Mesenchymal stem cell (in vitro differentiated cells and primary cell): ENCODE measurements at regions not wholly inside any gene's neighbourhood (a gene's known extent, or its start where the extent isn't known, plus 50 kb on each side); places are given as distances from the start of the nearest gene placed in this dataset.
A peak's percentile ranks its signal among the peaks of the same experiment; 100 is the strongest.

ENCODE experiments used
- DNase-seq: peaks from one replicate; pipeline ENCODE4 v3.0.0-alpha.2; 2013
- H2AFZ ChIP-seq: one replicate; pipeline ENCODE4 v1.6.1; 2013; ENCODE audit warnings: low read depth, mild to moderate bottlenecking, control low read depth, inconsistent platforms, low read length, moderate library complexity
- H2AK5ac ChIP-seq: 2 replicates; pipeline ENCODE4 v1.6.1; 2013; ENCODE audit warnings: low read length, moderate library complexity, mild to moderate bottlenecking, inconsistent platforms; ENCODE audit not compliant: severe bottlenecking
- H2BK120ac ChIP-seq: one replicate; pipeline ENCODE4 v1.6.1; 2013; ENCODE audit warnings: low read depth, mild to moderate bottlenecking, inconsistent platforms, low read length, moderate library complexity
- H2BK12ac ChIP-seq, 2 experiments: one replicate each; pipeline ENCODE4 v1.6.1; 2013; ENCODE audit warnings: inconsistent platforms in 2 of 2, low read length in 2 of 2, mild to moderate bottlenecking in 2 of 2, moderate library complexity in 2 of 2, control low read depth in 1 of 2
- H2BK15ac ChIP-seq: one replicate; pipeline ENCODE4 v1.6.1; 2013; ENCODE audit warnings: mild to moderate bottlenecking, low read depth, inconsistent platforms; ENCODE audit not compliant: poor library complexity, severe bottlenecking
- H2BK5ac ChIP-seq: 2 replicates; pipeline ENCODE4 v1.6.1; 2013; ENCODE audit warnings: low read depth, mild to moderate bottlenecking, low read length, control low read depth, inconsistent platforms; ENCODE audit not compliant: poor library complexity, severe bottlenecking
- H3K14ac ChIP-seq, 2 experiments: one replicate each; pipeline ENCODE4 v1.6.1; 2013; ENCODE audit warnings: inconsistent platforms in 2 of 2, low read length in 2 of 2, control low read depth in 1 of 2, mild to moderate bottlenecking in 1 of 2, moderate library complexity in 1 of 2
- H3K18ac ChIP-seq, 2 experiments: one replicate each; pipeline ENCODE4 v1.6.1; 2013; ENCODE audit warnings: inconsistent platforms in 2 of 2, low read length in 2 of 2, control low read depth in 1 of 2, low read depth in 1 of 2, mild to moderate bottlenecking in 1 of 2
- H3K23ac ChIP-seq, 2 experiments: one replicate each; pipeline ENCODE4 v1.6.1; 2013; ENCODE audit warnings: inconsistent platforms in 2 of 2, low read length in 2 of 2, mild to moderate bottlenecking in 2 of 2, moderate library complexity in 2 of 2, control low read depth in 1 of 2
- H3K27ac ChIP-seq: 2 replicates; pipeline ENCODE4 v1.5.1; 2013; ENCODE audit warnings: mild to moderate bottlenecking, moderate library complexity, low read length, control low read depth, inconsistent platforms; ENCODE audit not compliant: poor library complexity, severe bottlenecking
- H3K27me3 ChIP-seq, 2 experiments: 2 replicates each; pipeline versions ENCODE4 v1.6.1 to v1.7.0; 2013; ENCODE audit warnings: low read length in 2 of 2, mild to moderate bottlenecking in 2 of 2, moderate library complexity in 2 of 2, control low read depth in 1 of 2, inconsistent platforms in 1 of 2; ENCODE audit not compliant: control insufficient read depth in 1 of 2, insufficient read depth in 1 of 2
- H3K36me3 ChIP-seq, 2 experiments: 2 replicates each; pipeline versions ENCODE4 v1.6.1 to v1.7.0; 2013; ENCODE audit warnings: low read length in 2 of 2, control low read depth in 1 of 2, inconsistent platforms in 1 of 2, low read depth in 1 of 2, mild to moderate bottlenecking in 1 of 2; ENCODE audit not compliant: insufficient read depth in 2 of 2, control insufficient read depth in 1 of 2
- H3K4ac ChIP-seq, 2 experiments: one replicate each; pipeline ENCODE4 v1.6.1; 2013; ENCODE audit warnings: inconsistent platforms in 2 of 2, low read length in 2 of 2, mild to moderate bottlenecking in 2 of 2, moderate library complexity in 2 of 2, control low read depth in 1 of 2, low read depth in 1 of 2
- H3K4me1 ChIP-seq: 2 replicates; pipeline ENCODE4 v1.6.1; 2013; ENCODE audit warnings: low read depth, low read length, control low read depth; ENCODE audit not compliant: control insufficient read depth, insufficient read depth
- H3K4me2 ChIP-seq: 2 replicates; pipeline ENCODE4 v1.6.1; 2013; ENCODE audit warnings: low read length, mild to moderate bottlenecking, inconsistent platforms; ENCODE audit not compliant: poor library complexity, severe bottlenecking
- H3K4me3 ChIP-seq, 2 experiments: 2 replicates each; pipeline versions ENCODE4 v1.5.1 to v1.7.0; 2013; ENCODE audit warnings: low read length in 2 of 2, mild to moderate bottlenecking in 2 of 2, control low read depth in 1 of 2, low read depth in 1 of 2; ENCODE audit not compliant: insufficient read depth in 1 of 2
- H3K79me1 ChIP-seq: replicated peaks from 2 replicates; pipeline ENCODE4 v1.6.1; 2013; ENCODE audit warnings: mild to moderate bottlenecking, control low read depth, low read length, inconsistent platforms; ENCODE audit not compliant: poor library complexity, severe bottlenecking
- H3K9ac ChIP-seq: 2 replicates; pipeline ENCODE4 v1.7.0; 2013; ENCODE audit warnings: mild to moderate bottlenecking, low read length, moderate library complexity
- H3K9me3 ChIP-seq: 2 replicates; pipeline ENCODE4 v1.7.0; 2013; ENCODE audit warnings: mild to moderate bottlenecking, low read length; ENCODE audit not compliant: control insufficient read depth
- H4K8ac ChIP-seq: one replicate; pipeline ENCODE4 v1.6.1; 2013; ENCODE audit warnings: inconsistent platforms, mild to moderate bottlenecking, low read length, moderate library complexity
- H4K91ac ChIP-seq: one replicate; pipeline ENCODE4 v1.6.1; 2013; ENCODE audit warnings: mild to moderate bottlenecking, low read length, inconsistent platforms
- WGBS: methylation state at CpG from one replicate; pipeline ENCODE4 v1.1.7; 2013; ENCODE audit warnings: mixed read lengths; 5-methylcytosine and 5-hydroxymethylcytosine counted together

DNA sequence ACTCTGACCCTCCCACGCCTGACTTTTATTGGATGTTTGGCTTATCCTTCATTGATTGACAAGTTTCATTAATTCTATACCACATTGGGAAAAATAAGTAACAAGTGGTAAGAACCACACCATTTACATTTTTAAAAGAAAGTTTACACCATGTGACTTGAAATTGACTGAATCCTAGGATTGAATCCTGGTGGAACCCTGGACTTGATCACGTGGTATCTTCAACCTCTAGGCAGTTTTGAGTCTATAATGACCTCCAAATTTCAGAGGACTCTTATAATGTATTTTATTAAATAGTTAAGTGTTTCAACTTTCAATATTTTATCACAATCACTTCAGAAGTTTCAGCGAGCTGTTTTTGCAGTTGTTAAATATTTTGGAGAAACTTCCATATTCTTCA is 172.0 kb downstream of the SLC6A15 start:
- Histone ChIP-seq H3K4me2 (no peak overlapping the region), H4K8ac (no peak overlapping the region), H3K14ac (no peak overlapping the region), H3K79me1 (no peaks in the 10 kb centered on the region), H3K23ac (no peak overlapping the region), H3K27me3 (no peaks in the 10 kb centered on the region), H3K9ac (no peak overlapping the region), H2AK5ac (no peak overlapping the region), H4K91ac (no peak overlapping the region), H3K4me3 (no peak overlapping the region), H3K27ac (no peak overlapping the region), H2BK120ac (no peak overlapping the region), H2BK5ac (no peak overlapping the region), H3K18ac (no peak overlapping the region), H2AFZ (no peak overlapping the region), H3K4ac (no peak overlapping the region), H3K36me3 (no peaks in the 10 kb centered on the region), H2BK12ac (no peak overlapping the region), H3K9me3 (no peaks in the 10 kb centered on the region), H3K4me1 (no peaks in the 10 kb centered on the region), H2BK15ac (no peak overlapping the region)
- no peak for DNase-seq
- 100% methylated on average over 1 of the region's 3 CpGs for WGBS

- peak overlapping the region; percentile 7 for H3K9ac ChIP-seq
- H2BK15ac ChIP-seq = no peak overlapping the region
- H4K91ac ChIP-seq = no peak overlapping the region
- DNase-seq = peak; percentile 58
- peak overlapping the region; percentile 3 for H2BK120ac ChIP-seq
- H2AK5ac ChIP-seq = no peak overlapping the region
- no peak overlapping the region for H3K27ac ChIP-seq
- H3K4me2 ChIP-seq = no peak overlapping the region
- H3K4me1 ChIP-seq = no peaks in the 10 kb centered on the region
- H3K18ac ChIP-seq = peak overlapping the region in 1 of 2 experiments; percentile 28
- no peaks in the 10 kb centered on the region for H3K9me3 ChIP-seq
- no peak overlapping the region for H3K23ac ChIP-seq
- WGBS = 100% methylated on average over 1 of the region's 2 CpGs
- H3K14ac ChIP-seq = no peak overlapping the region
- H3K4ac ChIP-seq = no peak overlapping the region
- no peak overlapping the region for H2BK12ac ChIP-seq
- no peak overlapping the region for H3K4me3 ChIP-seq
- H3K79me1 ChIP-seq = no peaks in the 10 kb centered on the region
- H4K8ac ChIP-seq = no peak overlapping the region
- H2AFZ ChIP-seq = no peak overlapping the region
- H3K27me3 ChIP-seq = no peaks in the 10 kb centered on the region
- H3K36me3 ChIP-seq = no peaks in the 10 kb centered on the region
- H2BK5ac ChIP-seq = no peak overlapping the region
These were observed 174.1 kb downstream of the SLC6A15 start for GRCh38 chr12:84738481-84738972.

GRCh38 chr12:84732828-84733340 is 179.7 kb downstream of the SLC6A15 start:
- Histone ChIP-seq H3K27me3 (no peaks in the 10 kb centered on the region), H2BK120ac (no peak overlapping the region), H3K4ac (no peak overlapping the region), H2BK5ac (no peak overlapping the region), H4K8ac (no peak overlapping the region), H3K18ac (no peak overlapping the region), H2AFZ (no peak overlapping the region), H2BK15ac (no peak overlapping the region), H2AK5ac (no peak overlapping the region), H3K4me1 (no peaks in the 10 kb centered on the region), H3K27ac (no peak overlapping the region), H3K14ac (no peak overlapping the region), H3K9me3 (no peaks in the 10 kb centered on the region), H3K4me2 (no peak overlapping the region), H3K4me3 (no peak overlapping the region), H3K79me1 (no peaks in the 10 kb centered on the region), H3K23ac (no peak overlapping the region), H3K36me3 (no peaks in the 10 kb centered on the region), H2BK12ac (no peak overlapping the region), H3K9ac (no peak overlapping the region), H4K91ac (no peak overlapping the region)
- DNase-seq = no peak
- WGBS = 100% methylated on average over 1 of the region's 2 CpGs

DNA sequence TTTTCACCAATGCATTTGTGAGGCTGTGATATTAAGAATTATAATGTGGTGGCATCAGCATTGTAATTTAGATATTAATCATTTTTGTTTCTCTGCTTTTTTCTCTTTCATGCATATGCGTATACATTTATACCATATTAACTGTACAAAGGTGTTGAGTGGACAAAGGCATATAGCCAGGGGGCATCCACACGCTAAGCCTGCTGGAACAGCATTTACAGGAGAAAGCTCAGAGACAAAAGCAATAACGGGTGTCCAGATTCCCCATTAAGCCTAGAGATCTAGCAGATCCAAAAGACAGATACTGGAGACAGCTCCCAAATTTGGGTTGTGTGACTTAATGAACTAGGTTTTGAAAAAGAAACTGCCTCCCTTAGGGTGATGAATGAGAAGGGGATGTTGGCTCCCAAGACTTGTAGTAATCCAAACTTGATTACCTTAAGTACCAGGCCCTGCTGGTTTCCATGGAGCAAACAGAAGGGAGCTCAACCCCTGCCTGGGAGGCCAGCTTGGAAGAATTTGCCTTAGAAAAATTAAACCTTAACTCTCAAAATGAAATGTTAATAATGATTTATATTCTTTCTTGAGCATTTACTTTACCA is 181.9 kb downstream of the SLC6A15 start:
- Histone ChIP-seq H3K4me2 (no peak overlapping the region), H3K14ac (no peak overlapping the region), H3K23ac (no peak overlapping the region), H3K79me1 (no peaks in the 10 kb centered on the region), H2BK120ac (no peak overlapping the region), H2BK12ac (no peak overlapping the region), H3K4me3 (no peak overlapping the region), H2BK5ac (no peak overlapping the region), H3K36me3 (no peaks in the 10 kb centered on the region), H3K18ac (no peak overlapping the region), H4K91ac (no peak overlapping the region), H2BK15ac (no peak overlapping the region), H3K9ac (no peak overlapping the region), H2AK5ac (no peak overlapping the region), H3K4me1 (no peaks in the 10 kb centered on the region), H3K4ac (no peak overlapping the region), H3K27me3 (no peaks in the 10 kb centered on the region), H2AFZ (no peak overlapping the region), H3K9me3 (no peaks in the 10 kb centered on the region), H4K8ac (no peak overlapping the region), H3K27ac (no peak overlapping the region)
- DNase-seq = no peak
- 76% methylated on average over 2 of the region's 3 CpGs for WGBS
